ENCODE measurements at regions not wholly inside any gene's neighbourhood (a gene's known extent, or its start where the extent isn't known, plus 50 kb on each side); places are given as distances from the start of the nearest gene placed in this dataset.
A peak's percentile ranks its signal among the peaks of the same experiment; 100 is the strongest.

- Histone ChIP-seq H3K4me1 (replicated peaks in 1 of 2) (no peaks in the 10 kb centered on the region), H3K27ac (no peak overlapping the region), H3K36me3 (replicated peaks in 1 of 2) (no peaks in the 10 kb centered on the region), H3K9me3 (replicated peaks in 1 of 3) (no peaks in the 10 kb centered on the region), H3K4me3 (no peak overlapping the region), H3K27me3 (no peaks in the 10 kb centered on the region)
- TF ChIP-seq POLR2A (IDR thresholded peaks at IDR 0.05) = no peak
- intact Hi-C loops (cut with DNase I) = no loop called here
- WGBS, 4 donors = 65 to 86% (median 76%) methylated on average over 2 of the region's 2 CpGs
- DNase-seq = no peak
These were observed 142.0 kb downstream of the TMEM30B start for GRCh38 chr14:61139006-61139599.

DNA sequence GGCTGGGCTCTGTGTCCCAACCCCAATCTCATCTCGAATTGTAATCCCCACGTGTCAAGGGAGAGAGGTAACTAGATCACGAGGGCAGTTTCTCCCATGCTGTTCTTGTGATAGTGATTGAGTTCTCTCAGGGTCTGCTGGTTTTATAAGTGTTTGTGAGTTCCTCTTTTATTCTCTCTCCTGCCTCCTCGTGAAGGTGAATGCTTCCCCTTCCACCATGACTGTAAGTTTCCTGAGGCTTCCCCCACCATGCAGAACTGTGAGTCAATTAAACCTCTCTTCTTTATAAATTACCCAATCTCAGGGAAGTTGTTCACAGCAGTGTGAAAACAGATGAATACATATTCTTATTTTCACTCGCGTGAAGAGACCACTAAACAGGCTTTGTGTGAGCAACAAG is 148.2 kb downstream of the TMEM30B start:
- H3K27ac ChIP-seq = no peak overlapping the region
- no peak for DNase-seq
- H3K27me3 ChIP-seq = no peaks in the 10 kb centered on the region
- WGBS, 4 donors = 83 to 89% (median 86%) methylated on average over 6 of the region's 6 CpGs
- no peaks in the 10 kb centered on the region for H3K36me3 ChIP-seq (replicated peaks in 1 of 2)
- H3K4me1 ChIP-seq (replicated peaks in 1 of 2) = no peaks in the 10 kb centered on the region
- H3K4me3 ChIP-seq = no peak overlapping the region
- TF ChIP-seq POLR2A (IDR thresholded peaks at IDR 0.05) = no peak
- TF ChIP-seq, protein P1, sequence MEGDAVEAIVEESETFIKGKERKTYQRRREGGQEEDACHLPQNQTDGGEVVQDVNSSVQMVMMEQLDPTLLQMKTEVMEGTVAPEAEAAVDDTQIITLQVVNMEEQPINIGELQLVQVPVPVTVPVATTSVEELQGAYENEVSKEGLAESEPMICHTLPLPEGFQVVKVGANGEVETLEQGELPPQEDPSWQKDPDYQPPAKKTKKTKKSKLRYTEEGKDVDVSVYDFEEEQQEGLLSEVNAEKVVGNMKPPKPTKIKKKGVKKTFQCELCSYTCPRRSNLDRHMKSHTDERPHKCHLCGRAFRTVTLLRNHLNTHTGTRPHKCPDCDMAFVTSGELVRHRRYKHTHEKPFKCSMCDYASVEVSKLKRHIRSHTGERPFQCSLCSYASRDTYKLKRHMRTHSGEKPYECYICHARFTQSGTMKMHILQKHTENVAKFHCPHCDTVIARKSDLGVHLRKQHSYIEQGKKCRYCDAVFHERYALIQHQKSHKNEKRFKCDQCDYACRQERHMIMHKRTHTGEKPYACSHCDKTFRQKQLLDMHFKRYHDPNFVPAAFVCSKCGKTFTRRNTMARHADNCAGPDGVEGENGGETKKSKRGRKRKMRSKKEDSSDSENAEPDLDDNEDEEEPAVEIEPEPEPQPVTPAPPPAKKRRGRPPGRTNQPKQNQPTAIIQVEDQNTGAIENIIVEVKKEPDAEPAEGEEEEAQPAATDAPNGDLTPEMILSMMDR (IDR thresholded peaks at IDR 0.05) = no peak
- H3K9me3 ChIP-seq (replicated peaks in 1 of 3) = no peaks in the 10 kb centered on the region
- intact Hi-C loops (cut with DNase I) = no loop called here

- Histone ChIP-seq H3K27ac (no peak overlapping the region), H3K4me3 (no peak overlapping the region), H3K9me3 (replicated peaks in 1 of 3) (no peaks in the 10 kb centered on the region), H3K27me3 (no peaks in the 10 kb centered on the region), H3K4me1 (replicated peaks in 1 of 2) (no peaks in the 10 kb centered on the region), H3K36me3 (replicated peaks in 1 of 2) (no peaks in the 10 kb centered on the region)
- WGBS, 4 donors = 84 to 90% (median 85%) methylated on average over 3 of the region's 3 CpGs
- DNase-seq = no peak
- no peak for TF ChIP-seq POLR2A (IDR thresholded peaks at IDR 0.05)
- TF ChIP-seq, protein P1 (IDR thresholded peaks at IDR 0.05) = no peak
- intact Hi-C loops (cut with DNase I) = no loop called here
These were observed 148.8 kb downstream of the TMEM30B start for GRCh38 chr14:61132336-61132735.

DNA sequence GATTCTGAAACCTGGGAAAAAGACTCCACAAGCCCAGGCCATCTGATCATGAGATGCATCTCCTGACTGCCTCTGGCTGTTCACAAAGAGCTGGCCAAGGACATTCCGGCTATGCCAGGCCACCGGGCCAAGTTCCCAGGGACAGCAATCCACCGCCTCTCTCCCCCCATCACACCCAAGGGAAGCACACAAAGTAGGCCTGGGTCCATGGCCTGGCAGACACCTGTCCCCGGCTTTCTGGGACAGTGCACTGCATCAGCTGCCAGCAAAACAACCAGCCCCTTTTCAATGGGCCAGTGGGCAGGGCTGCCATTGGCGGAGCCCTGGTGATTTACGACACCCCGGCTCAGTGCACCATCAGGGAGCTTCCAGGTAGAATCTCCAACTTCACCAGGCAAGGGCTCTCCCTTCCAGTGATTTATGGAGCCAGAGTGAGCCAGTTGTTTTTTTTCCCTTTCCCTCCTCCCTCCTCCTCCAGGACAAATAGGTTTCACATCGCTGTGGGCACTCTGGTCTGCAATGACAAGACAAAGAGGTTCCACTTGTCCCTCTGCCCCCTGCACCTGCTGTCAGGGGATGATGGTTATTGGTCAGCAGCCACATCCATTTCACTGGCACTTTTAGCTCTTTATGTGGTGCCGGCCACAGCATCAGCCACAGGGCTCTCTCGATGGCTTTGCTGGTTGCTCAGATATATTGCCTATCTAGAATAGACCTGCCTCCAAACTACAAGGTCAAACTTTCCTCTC is 149.6 kb downstream of the SLC38A6 start:
- intact Hi-C loops (cut with DNase I) = no loop called here
- peak in 5 of 7 donors; percentile 23 to 57 (median 30) for DNase-seq
- Histone ChIP-seq H3K27me3 (no peaks in the 10 kb centered on the region), H3K36me3 (replicated peaks in 1 of 2) (no peaks in the 10 kb centered on the region), H3K4me1 (replicated peaks in 1 of 2) (peaks cover 0 to 9% of the 10 kb centered on the region in 2 donors), H3K9me3 (replicated peaks in 1 of 3) (no peaks in the 10 kb centered on the region), H3K27ac (no peak overlapping the region), H3K4me3 (no peak overlapping the region)
- TF ChIP-seq, protein P1 (IDR thresholded peaks at IDR 0.05) = no peak
- no peak for TF ChIP-seq POLR2A (IDR thresholded peaks at IDR 0.05)
- 63 to 80% (median 70%) methylated on average over 10 of the region's 10 CpGs for WGBS, 4 donors
